ENCODE measurements at regions not wholly inside any gene's neighbourhood (a gene's known extent, or its start where the extent isn't known, plus 50 kb on each side); places are given as distances from the start of the nearest gene placed in this dataset.
"Not testable (repeated sequence)": the region's sequence is repeated elsewhere in the genome, so short reads cannot be mapped to it uniquely, and the experiment has no call there.

GRCh38 chr1:199522338-199522737, 505.2 kb upstream of the NR5A2 start:
- no peaks in the 10 kb centered on the region for H3K9me3 ChIP-seq
- H3K27ac ChIP-seq = no peak overlapping the region
- FAIRE-seq (no peak), DNase-seq (no peak), ATAC-seq (no peak)
- WGBS, 2 donors = 16 to 19% methylated on average over 1 of the region's 1 CpG
- TF ChIP-seq, protein P1, sequence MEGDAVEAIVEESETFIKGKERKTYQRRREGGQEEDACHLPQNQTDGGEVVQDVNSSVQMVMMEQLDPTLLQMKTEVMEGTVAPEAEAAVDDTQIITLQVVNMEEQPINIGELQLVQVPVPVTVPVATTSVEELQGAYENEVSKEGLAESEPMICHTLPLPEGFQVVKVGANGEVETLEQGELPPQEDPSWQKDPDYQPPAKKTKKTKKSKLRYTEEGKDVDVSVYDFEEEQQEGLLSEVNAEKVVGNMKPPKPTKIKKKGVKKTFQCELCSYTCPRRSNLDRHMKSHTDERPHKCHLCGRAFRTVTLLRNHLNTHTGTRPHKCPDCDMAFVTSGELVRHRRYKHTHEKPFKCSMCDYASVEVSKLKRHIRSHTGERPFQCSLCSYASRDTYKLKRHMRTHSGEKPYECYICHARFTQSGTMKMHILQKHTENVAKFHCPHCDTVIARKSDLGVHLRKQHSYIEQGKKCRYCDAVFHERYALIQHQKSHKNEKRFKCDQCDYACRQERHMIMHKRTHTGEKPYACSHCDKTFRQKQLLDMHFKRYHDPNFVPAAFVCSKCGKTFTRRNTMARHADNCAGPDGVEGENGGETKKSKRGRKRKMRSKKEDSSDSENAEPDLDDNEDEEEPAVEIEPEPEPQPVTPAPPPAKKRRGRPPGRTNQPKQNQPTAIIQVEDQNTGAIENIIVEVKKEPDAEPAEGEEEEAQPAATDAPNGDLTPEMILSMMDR (IDR thresholded peaks at IDR 0.05) = no peak
- no peaks in the 10 kb centered on the region for H3K36me3 ChIP-seq
- intact Hi-C loops (cut with DNase I) = no loop called here
- no peaks in the 10 kb centered on the region for H3K4me1 ChIP-seq
- H3K27me3 ChIP-seq = no peaks in the 10 kb centered on the region
- no peak overlapping the region for H3K4me3 ChIP-seq

DNA sequence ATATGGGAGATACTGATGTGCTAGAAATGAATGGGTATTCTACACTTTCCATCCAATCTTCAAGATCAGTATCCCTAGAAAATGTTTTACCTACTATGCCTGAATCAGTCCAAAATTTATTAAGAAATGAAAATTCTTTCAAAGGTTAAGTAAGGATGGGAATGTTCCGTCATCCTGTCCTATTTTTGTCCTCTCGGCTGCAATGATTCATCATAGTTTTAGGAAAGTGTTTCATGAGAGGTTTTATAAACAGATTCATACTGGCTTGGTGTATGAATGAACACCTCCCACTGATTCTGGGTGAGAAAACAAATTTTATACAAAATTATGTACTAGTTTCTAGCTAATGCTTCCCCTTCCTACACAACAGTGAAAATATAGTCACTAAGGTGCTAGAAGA, 504.6 kb upstream of the NR5A2 start:
- Histone ChIP-seq H3K36me3 (no peaks in the 10 kb centered on the region), H3K4me3 (no peak overlapping the region), H3K27me3 (no peaks in the 10 kb centered on the region), H3K9me3 (no peaks in the 10 kb centered on the region), H3K27ac (no peak overlapping the region), H3K4me1 (no peaks in the 10 kb centered on the region)
- intact Hi-C loops (cut with DNase I) = no loop called here
- TF ChIP-seq, protein P1 (IDR thresholded peaks at IDR 0.05) = no peak
- WGBS, 2 donors = 74 to 94% methylated on average over 2 of the region's 2 CpGs
- DNase-seq (no peak), FAIRE-seq (no peak), ATAC-seq (no peak)

DNA sequence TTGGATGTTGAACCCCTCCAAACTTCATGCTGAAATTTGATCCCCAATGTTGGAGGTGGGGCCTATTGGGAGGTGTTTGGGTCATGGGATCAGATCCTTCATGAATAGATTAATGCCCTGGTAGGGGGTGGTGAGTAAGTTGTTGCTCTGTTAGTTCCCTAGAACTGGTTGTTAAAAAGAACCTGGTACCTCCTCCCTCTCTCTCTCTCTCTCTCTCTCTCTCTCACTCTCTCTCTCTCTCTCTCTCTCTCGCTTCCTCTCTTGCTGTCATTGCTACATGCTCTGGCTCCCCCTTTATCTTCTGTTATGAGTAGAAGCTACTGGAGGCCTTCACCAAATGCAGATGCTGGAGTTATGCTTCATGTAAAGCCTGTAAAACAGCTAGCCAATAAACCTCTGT, 498.2 kb upstream of the NR5A2 start:
- no peak for DNase-seq
- TF ChIP-seq, protein P1 (IDR thresholded peaks at IDR 0.05) = no peak
- WGBS, 2 donors = 33 to 57% methylated on average over 1 of the region's 1 CpG
- H3K9me3 ChIP-seq = no peaks in the 10 kb centered on the region
- ATAC-seq = no peak
- H3K27ac ChIP-seq = no peak overlapping the region
- H3K4me3 ChIP-seq = no peak overlapping the region
- intact Hi-C loops (cut with DNase I) = no loop called here
- H3K4me1 ChIP-seq = no peaks in the 10 kb centered on the region
- FAIRE-seq = no peak
- no peaks in the 10 kb centered on the region for H3K27me3 ChIP-seq
- H3K36me3 ChIP-seq = no peaks in the 10 kb centered on the region

- 68% methylated on average over 4 of the region's 4 CpGs for WGBS, 2 donors
- FAIRE-seq; DNase-seq; H3K27ac ChIP-seq; H3K36me3 ChIP-seq; H3K9me3 ChIP-seq; H3K4me1 ChIP-seq; H3K4me3 ChIP-seq; H3K27me3 ChIP-seq; intact Hi-C loops (cut with DNase I); ATAC-seq: not testable (repeated sequence)
Measured at GRCh38 chr1:199533361-199533760, 494.1 kb upstream of the NR5A2 start.

- Histone ChIP-seq H3K27ac (no peak overlapping the region), H3K27me3 (no peaks in the 10 kb centered on the region), H3K9me3 (no peaks in the 10 kb centered on the region), H3K36me3 (no peaks in the 10 kb centered on the region), H3K4me3 (no peak overlapping the region), H3K4me1 (no peaks in the 10 kb centered on the region)
- FAIRE-seq (no peak), DNase-seq (peak in 2 of 6 donors; percentile 14 to 15), ATAC-seq (peak in 3 of 4 donors; percentile 35 to 64 (median 43))
- TF ChIP-seq, protein P1 (IDR thresholded peaks at IDR 0.05) = no peak
- WGBS, 2 donors = 52 to 59% methylated on average over 1 of the region's 1 CpG
- intact Hi-C loops (cut with DNase I) = no loop called here
Measured at GRCh38 chr1:199545780-199546179, 481.7 kb upstream of the NR5A2 start.

- ATAC-seq = no peak
- WGBS, 2 donors = 84 to 88% methylated on average over 2 of the region's 2 CpGs
- FAIRE-seq = no peak
- no peaks in the 10 kb centered on the region for H3K27me3 ChIP-seq
- H3K4me1 ChIP-seq = no peaks in the 10 kb centered on the region
- no peak for DNase-seq
- no peaks in the 10 kb centered on the region for H3K36me3 ChIP-seq
- H3K4me3 ChIP-seq = no peak overlapping the region
- TF ChIP-seq, protein P1 (IDR thresholded peaks at IDR 0.05) = no peak
- no peaks in the 10 kb centered on the region for H3K9me3 ChIP-seq
- intact Hi-C loops (cut with DNase I) = no loop called here
- no peak overlapping the region for H3K27ac ChIP-seq
Measured at GRCh38 chr1:199546323-199546722, 481.2 kb upstream of the NR5A2 start.
